ENCODE measurements at regions not wholly inside any gene's neighbourhood (a gene's known extent, or its start where the extent isn't known, plus 50 kb on each side); places are given as distances from the start of the nearest gene placed in this dataset.

GRCh38 chr6:139638179-139638941, 263.9 kb upstream of the CITED2 start:
- TF ChIP-seq, protein P1, sequence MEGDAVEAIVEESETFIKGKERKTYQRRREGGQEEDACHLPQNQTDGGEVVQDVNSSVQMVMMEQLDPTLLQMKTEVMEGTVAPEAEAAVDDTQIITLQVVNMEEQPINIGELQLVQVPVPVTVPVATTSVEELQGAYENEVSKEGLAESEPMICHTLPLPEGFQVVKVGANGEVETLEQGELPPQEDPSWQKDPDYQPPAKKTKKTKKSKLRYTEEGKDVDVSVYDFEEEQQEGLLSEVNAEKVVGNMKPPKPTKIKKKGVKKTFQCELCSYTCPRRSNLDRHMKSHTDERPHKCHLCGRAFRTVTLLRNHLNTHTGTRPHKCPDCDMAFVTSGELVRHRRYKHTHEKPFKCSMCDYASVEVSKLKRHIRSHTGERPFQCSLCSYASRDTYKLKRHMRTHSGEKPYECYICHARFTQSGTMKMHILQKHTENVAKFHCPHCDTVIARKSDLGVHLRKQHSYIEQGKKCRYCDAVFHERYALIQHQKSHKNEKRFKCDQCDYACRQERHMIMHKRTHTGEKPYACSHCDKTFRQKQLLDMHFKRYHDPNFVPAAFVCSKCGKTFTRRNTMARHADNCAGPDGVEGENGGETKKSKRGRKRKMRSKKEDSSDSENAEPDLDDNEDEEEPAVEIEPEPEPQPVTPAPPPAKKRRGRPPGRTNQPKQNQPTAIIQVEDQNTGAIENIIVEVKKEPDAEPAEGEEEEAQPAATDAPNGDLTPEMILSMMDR (IDR thresholded peaks at IDR 0.05; ENCODE audit: insufficient read depth, low read length, poor library complexity, severe bottlenecking), result no peak
- no peak for TF ChIP-seq EZH2phosphoT487 (conservative IDR thresholded peaks at IDR 0.05; ENCODE audit: low read length)
